Fibroblast of skin of right quadriceps (primary cell): ENCODE measurements at regions not wholly inside any gene's neighbourhood (a gene's known extent, or its start where the extent isn't known, plus 50 kb on each side); places are given as distances from the start of the nearest gene placed in this dataset.

Experiments
- DNase-seq: peaks from one replicate; pipeline ENCODE4 v3.0.0-alpha.2; 2013

GRCh38 chr1:208600456-208601190 is 356.4 kb upstream of the PLXNA2 start:
- DNase-seq: no peak

GRCh38 chr1:208601561-208601960 is 357.4 kb upstream of the PLXNA2 start:
- DNase-seq: peak; percentile 45

- no peak for DNase-seq
Observed at GRCh38 chr1:208603721-208604120, 359.5 kb upstream of the PLXNA2 start.

GRCh38 chr1:208604295-208604694 is 360.1 kb upstream of the PLXNA2 start:
- peak; percentile 55 for DNase-seq

GRCh38 chr1:208606959-208607358 is 362.8 kb upstream of the PLXNA2 start:
- no peak for DNase-seq

GRCh38 chr1:208607616-208608015 is 363.4 kb upstream of the PLXNA2 start:
- no peak for DNase-seq

- no peak for DNase-seq
Observed at GRCh38 chr1:208614610-208615009, 370.4 kb upstream of the PLXNA2 start.

GRCh38 chr1:208615371-208615770 is 371.2 kb upstream of the PLXNA2 start:
- peak; percentile 65 for DNase-seq

- DNase-seq: no peak
Observed at GRCh38 chr1:208616776-208617175, 372.6 kb upstream of the PLXNA2 start.

- DNase-seq: no peak
Observed at GRCh38 chr1:208628022-208628914, 384.1 kb upstream of the PLXNA2 start.

GRCh38 chr1:208631092-208631491 is 386.9 kb upstream of the PLXNA2 start:
- DNase-seq: no peak

GRCh38 chr1:208631506-208631905 is 387.3 kb upstream of the PLXNA2 start:
- no peak for DNase-seq

GRCh38 chr1:208634346-208635140 is 390.4 kb upstream of the PLXNA2 start:
- DNase-seq: no peak

- no peak for DNase-seq
Observed at GRCh38 chr1:208637181-208637580, 393.0 kb upstream of the PLXNA2 start.

GRCh38 chr1:208639382-208639781 is 395.2 kb upstream of the PLXNA2 start:
- no peak for DNase-seq

- DNase-seq: no peak
Observed at GRCh38 chr1:208640295-208640694, 396.1 kb upstream of the PLXNA2 start.

- peak; percentile 29 for DNase-seq
Observed at GRCh38 chr1:208641579-208642280, 397.5 kb upstream of the PLXNA2 start.

- DNase-seq: peak; percentile 10
Observed at GRCh38 chr1:208643005-208643597, 398.9 kb upstream of the PLXNA2 start.

GRCh38 chr1:208644401-208645160 is 400.4 kb upstream of the PLXNA2 start:
- DNase-seq: no peak

GRCh38 chr1:208646431-208646830 is 402.2 kb upstream of the PLXNA2 start:
- no peak for DNase-seq

GRCh38 chr1:208648146-208648545 is 404.0 kb upstream of the PLXNA2 start:
- DNase-seq: no peak
